Loucy (cell line): ENCODE measurements at regions not wholly inside any gene's neighbourhood (a gene's known extent, or its start where the extent isn't known, plus 50 kb on each side); places are given as distances from the start of the nearest gene placed in this dataset.

ENCODE experiments used
- H2AFZ ChIP-seq: fragments of 200-600 bp; sonication (generic); 2 replicates; pipeline ENCODE4 v1.6.0; 2016; ENCODE audit warnings: antibody characterized with exemption, mild to moderate bottlenecking, low read length, moderate library complexity
- H3F3A ChIP-seq: fragments of 200-600 bp; 2 replicates; pipeline ENCODE4 v1.6.0; 2016; ENCODE audit warnings: antibody characterized with exemption, low read depth, mild to moderate bottlenecking
- H3K27me3 ChIP-seq: fragments of 200-600 bp; sonication (generic); 2 replicates; pipeline ENCODE4 v1.6.1; 2014; ENCODE audit warnings: low read length, mild to moderate bottlenecking; ENCODE audit not compliant: insufficient read depth, poor library complexity, severe bottlenecking
- H3K36me3 ChIP-seq: fragments of 200-600 bp; sonication (generic); 2 replicates; pipeline ENCODE4 v1.6.1; 2016; ENCODE audit warnings: low read length; ENCODE audit not compliant: insufficient read depth
- H3K4me1 ChIP-seq: fragments of 200-600 bp; sonication (generic); 2 replicates; pipeline ENCODE4 v1.5.1; 2014; ENCODE audit warnings: low read length, mild to moderate bottlenecking; ENCODE audit not compliant: insufficient read depth, poor library complexity, severe bottlenecking
- H3K4me2 ChIP-seq: fragments of 200-600 bp; sonication (generic); 2 replicates; pipeline ENCODE4 v1.6.0; 2014; ENCODE audit warnings: antibody characterized with exemption, low read length, low read depth, mild to moderate bottlenecking; ENCODE audit not compliant: poor library complexity, severe bottlenecking
- H3K4me3 ChIP-seq: fragments of 200-600 bp; sonication (generic); 2 replicates; pipeline ENCODE4 v1.5.1; 2014; ENCODE audit warnings: low read length, mild to moderate bottlenecking, mixed read lengths; ENCODE audit not compliant: poor library complexity, severe bottlenecking
- H3K79me2 ChIP-seq: fragments of 200-600 bp; sonication (generic); 2 replicates; pipeline ENCODE4 v1.6.1; 2014; ENCODE audit warnings: low read length; ENCODE audit not compliant: insufficient read depth
- H3K9ac ChIP-seq: fragments of 200-600 bp; sonication (generic); 2 replicates; pipeline ENCODE4 v1.6.0; 2014; ENCODE audit warnings: mild to moderate bottlenecking, low read depth, low read length, moderate library complexity; ENCODE audit not compliant: poor library complexity, severe bottlenecking
- H3K9me2 ChIP-seq: fragments of 200-600 bp; sonication (generic); replicated peaks from 2 replicates; pipeline ENCODE4 v1.6.1; 2016; ENCODE audit warnings: low read depth, low read length, mixed read lengths
- H3K9me3 ChIP-seq: fragments of 200-600 bp; sonication (generic); 2 replicates; pipeline ENCODE4 v1.6.1; 2014; ENCODE audit warnings: mild to moderate bottlenecking, antibody characterized with exemption, low read length, low read depth; ENCODE audit not compliant: insufficient read depth
- H4K20me1 ChIP-seq: fragments of 200-600 bp; sonication (generic); 2 replicates; pipeline ENCODE4 v1.6.0; 2014; ENCODE audit warnings: antibody characterized with exemption, low read length, mild to moderate bottlenecking; ENCODE audit not compliant: insufficient read depth, poor library complexity, severe bottlenecking
- CTCF ChIP-seq: fragments of 200-600 bp; sonication (generic); conservative IDR thresholded peaks from 2 replicates; pipeline ENCODE4 v1.5.1; 2014; ENCODE audit warnings: mild to moderate bottlenecking, antibody characterized with exemption, low read length
- EZH2phosphoT487 ChIP-seq: fragments of 200-600 bp; IDR thresholded peaks from 2 replicates; pipeline ENCODE4 v1.6.1; 2018; ENCODE audit warnings: antibody characterized with exemption, mild to moderate bottlenecking, moderate library complexity, borderline replicate concordance

- no peak overlapping the region for H3K4me3 ChIP-seq
- no peak overlapping the region for H3K4me2 ChIP-seq
- no peak overlapping the region for H3K9ac ChIP-seq
- no peaks in the 10 kb centered on the region for H3K9me3 ChIP-seq
- no peaks in the 10 kb centered on the region for H3K4me1 ChIP-seq
- no peaks in the 10 kb centered on the region for H3K9me2 ChIP-seq
- no peaks in the 10 kb centered on the region for H3K79me2 ChIP-seq
- H3F3A ChIP-seq: no peaks in the 10 kb centered on the region
- H2AFZ ChIP-seq: no peak overlapping the region
- no peaks in the 10 kb centered on the region for H3K36me3 ChIP-seq
- TF ChIP-seq EZH2phosphoT487 (no peak), CTCF (no peak)
- H3K27me3 ChIP-seq: no peaks in the 10 kb centered on the region
- no peaks in the 10 kb centered on the region for H4K20me1 ChIP-seq
These were observed 531.8 kb upstream of the CDH5 start for GRCh38 chr16:65834688-65835087.

GRCh38 chr16:65833171-65833871 lies 533.2 kb upstream of the CDH5 start:
- Histone ChIP-seq H3K9ac (no peak overlapping the region), H3K79me2 (no peaks in the 10 kb centered on the region), H2AFZ (no peak overlapping the region), H3K4me3 (no peak overlapping the region), H3K4me1 (no peaks in the 10 kb centered on the region), H3K27me3 (no peaks in the 10 kb centered on the region), H3K36me3 (no peaks in the 10 kb centered on the region), H3K9me3 (no peaks in the 10 kb centered on the region), H3F3A (no peaks in the 10 kb centered on the region), H3K4me2 (no peak overlapping the region), H3K9me2 (no peaks in the 10 kb centered on the region), H4K20me1 (no peaks in the 10 kb centered on the region)
- no peak for TF ChIP-seq EZH2phosphoT487
- no peak for TF ChIP-seq CTCF

- Histone ChIP-seq H4K20me1 (no peaks in the 10 kb centered on the region), H3K4me1 (no peaks in the 10 kb centered on the region)
- TF ChIP-seq EZH2phosphoT487 (no peak), CTCF (no peak)
These were observed 533.8 kb upstream of the CDH5 start for GRCh38 chr16:65832679-65833078.

More at GRCh38 chr16:65832679-65833078, 533.8 kb upstream of the CDH5 start:
- Histone ChIP-seq H3F3A (no peaks in the 10 kb centered on the region), H3K4me3 (no peak overlapping the region), H3K9me2 (no peaks in the 10 kb centered on the region), H3K79me2 (no peaks in the 10 kb centered on the region), H3K36me3 (no peaks in the 10 kb centered on the region), H3K27me3 (no peaks in the 10 kb centered on the region), H3K9me3 (no peaks in the 10 kb centered on the region; the same call in 1 of the 2 replicates), H2AFZ (no peak overlapping the region), H3K9ac (no peak overlapping the region), H3K4me2 (no peak overlapping the region)
